Neural crest cell (in vitro differentiated cells): ENCODE measurements at regions not wholly inside any gene's neighbourhood (a gene's known extent, or its start where the extent isn't known, plus 50 kb on each side); places are given as distances from the start of the nearest gene placed in this dataset.

Experiments
- DNase-seq: peaks from one replicate; pipeline ENCODE4 v3.0.0; 2021; ENCODE audit warnings: low read depth, mixed read lengths, low spot score
- H3K27ac Mint-ChIP-seq: one replicate; pipeline ENCODE4 v1.8.0; 2021; ENCODE audit warnings: mild to moderate bottlenecking, mixed read lengths; ENCODE audit not compliant: unreplicated experiment
- H3K27me3 Mint-ChIP-seq: 2 replicates; pipeline ENCODE4 v1.8.0; 2021; ENCODE audit warnings: low read depth, mild to moderate bottlenecking, mixed read lengths
- H3K36me3 Mint-ChIP-seq: 2 replicates; pipeline ENCODE4 v1.8.0; 2021; ENCODE audit warnings: low read depth, mild to moderate bottlenecking, mixed read lengths
- H3K4me1 Mint-ChIP-seq: 2 replicates; pipeline ENCODE4 v1.8.0; 2021; ENCODE audit warnings: mixed read lengths
- H3K4me3 Mint-ChIP-seq: one replicate; pipeline ENCODE4 v1.8.0; 2021; ENCODE audit warnings: mild to moderate bottlenecking, mixed read lengths
- H3K9me3 Mint-ChIP-seq: 2 replicates; pipeline ENCODE4 v1.8.0; 2021; ENCODE audit warnings: mixed read lengths
- TF ChIP-seq, protein P1 (sequence below): fragments of 200-600 bp; sonication (generic); conservative IDR thresholded peaks from 2 replicates; pipeline ENCODE4 v1.5.0; 2021; ENCODE audit warnings: antibody characterized with exemption, mild to moderate bottlenecking

DNA sequence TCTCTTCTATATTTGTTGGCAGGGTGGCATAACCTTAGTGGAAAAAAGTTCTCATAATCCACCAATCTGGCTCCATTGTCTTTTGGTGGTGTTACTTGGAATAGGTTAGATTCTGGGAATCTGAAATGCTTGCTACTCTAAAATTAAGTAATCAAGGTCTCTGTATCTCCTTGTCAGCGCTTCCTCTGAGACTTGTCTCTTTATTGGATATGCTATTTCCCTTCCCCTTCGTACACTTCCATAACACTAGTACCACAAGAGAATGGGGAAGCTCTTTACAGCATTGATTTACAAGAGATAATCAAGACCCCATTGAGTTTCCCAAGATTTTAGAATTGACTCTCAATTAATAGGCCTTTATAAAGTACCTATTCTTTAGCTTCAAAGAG lies 280.2 kb downstream of the ADGB start:
- DNase-seq: no peak
- no peaks in the 10 kb centered on the region for H3K9me3 Mint-ChIP-seq
- H3K4me3 Mint-ChIP-seq: no peak overlapping the region
- no peak overlapping the region for H3K27ac Mint-ChIP-seq
- no peaks in the 10 kb centered on the region for H3K36me3 Mint-ChIP-seq
- no peaks in the 10 kb centered on the region for H3K27me3 Mint-ChIP-seq
- TF ChIP-seq, protein P1, sequence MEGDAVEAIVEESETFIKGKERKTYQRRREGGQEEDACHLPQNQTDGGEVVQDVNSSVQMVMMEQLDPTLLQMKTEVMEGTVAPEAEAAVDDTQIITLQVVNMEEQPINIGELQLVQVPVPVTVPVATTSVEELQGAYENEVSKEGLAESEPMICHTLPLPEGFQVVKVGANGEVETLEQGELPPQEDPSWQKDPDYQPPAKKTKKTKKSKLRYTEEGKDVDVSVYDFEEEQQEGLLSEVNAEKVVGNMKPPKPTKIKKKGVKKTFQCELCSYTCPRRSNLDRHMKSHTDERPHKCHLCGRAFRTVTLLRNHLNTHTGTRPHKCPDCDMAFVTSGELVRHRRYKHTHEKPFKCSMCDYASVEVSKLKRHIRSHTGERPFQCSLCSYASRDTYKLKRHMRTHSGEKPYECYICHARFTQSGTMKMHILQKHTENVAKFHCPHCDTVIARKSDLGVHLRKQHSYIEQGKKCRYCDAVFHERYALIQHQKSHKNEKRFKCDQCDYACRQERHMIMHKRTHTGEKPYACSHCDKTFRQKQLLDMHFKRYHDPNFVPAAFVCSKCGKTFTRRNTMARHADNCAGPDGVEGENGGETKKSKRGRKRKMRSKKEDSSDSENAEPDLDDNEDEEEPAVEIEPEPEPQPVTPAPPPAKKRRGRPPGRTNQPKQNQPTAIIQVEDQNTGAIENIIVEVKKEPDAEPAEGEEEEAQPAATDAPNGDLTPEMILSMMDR: no peak
- peaks cover 13% of the 10 kb centered on the region for H3K4me1 Mint-ChIP-seq

DNA sequence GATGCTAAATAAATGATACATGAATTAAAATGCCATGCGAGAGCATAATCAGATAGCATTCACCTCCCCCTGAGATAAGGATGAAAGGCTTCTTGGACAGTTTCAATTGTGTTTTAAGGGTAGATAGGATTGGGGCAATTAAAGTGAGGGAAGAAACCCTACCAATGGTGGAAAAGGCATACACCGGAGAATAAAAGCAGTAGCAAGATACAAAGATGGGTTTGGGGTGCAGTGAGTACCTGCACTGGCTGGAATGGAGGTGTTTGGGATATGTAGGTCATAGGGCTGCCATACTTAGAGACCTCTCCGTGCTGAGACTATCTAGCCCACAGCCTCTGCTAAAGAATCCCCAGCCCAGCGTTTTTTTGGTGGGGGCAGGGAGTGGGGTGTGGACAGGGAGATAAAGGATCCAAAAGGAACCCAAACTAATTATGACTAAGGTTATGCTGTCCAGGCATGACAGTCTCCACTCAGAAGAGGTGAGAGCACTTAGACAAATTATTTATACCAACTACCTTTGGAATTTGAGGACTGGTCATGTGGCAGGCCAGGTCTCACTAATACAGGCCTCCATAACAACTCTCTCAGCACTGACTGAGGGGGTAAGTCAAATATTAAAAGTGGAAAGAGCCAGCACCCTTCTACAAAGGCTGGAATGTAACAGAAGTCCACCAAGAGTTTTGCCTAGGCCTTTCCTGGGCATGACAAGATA lies 280.8 kb downstream of the ADGB start:
- Mint-ChIP-seq H3K27me3 (no peaks in the 10 kb centered on the region), H3K9me3 (no peaks in the 10 kb centered on the region), H3K36me3 (no peaks in the 10 kb centered on the region), H3K27ac (no peak overlapping the region), H3K4me1 (peaks cover 13% of the 10 kb centered on the region), H3K4me3 (no peak overlapping the region)
- no peak for DNase-seq
- TF ChIP-seq, protein P1: no peak

DNA sequence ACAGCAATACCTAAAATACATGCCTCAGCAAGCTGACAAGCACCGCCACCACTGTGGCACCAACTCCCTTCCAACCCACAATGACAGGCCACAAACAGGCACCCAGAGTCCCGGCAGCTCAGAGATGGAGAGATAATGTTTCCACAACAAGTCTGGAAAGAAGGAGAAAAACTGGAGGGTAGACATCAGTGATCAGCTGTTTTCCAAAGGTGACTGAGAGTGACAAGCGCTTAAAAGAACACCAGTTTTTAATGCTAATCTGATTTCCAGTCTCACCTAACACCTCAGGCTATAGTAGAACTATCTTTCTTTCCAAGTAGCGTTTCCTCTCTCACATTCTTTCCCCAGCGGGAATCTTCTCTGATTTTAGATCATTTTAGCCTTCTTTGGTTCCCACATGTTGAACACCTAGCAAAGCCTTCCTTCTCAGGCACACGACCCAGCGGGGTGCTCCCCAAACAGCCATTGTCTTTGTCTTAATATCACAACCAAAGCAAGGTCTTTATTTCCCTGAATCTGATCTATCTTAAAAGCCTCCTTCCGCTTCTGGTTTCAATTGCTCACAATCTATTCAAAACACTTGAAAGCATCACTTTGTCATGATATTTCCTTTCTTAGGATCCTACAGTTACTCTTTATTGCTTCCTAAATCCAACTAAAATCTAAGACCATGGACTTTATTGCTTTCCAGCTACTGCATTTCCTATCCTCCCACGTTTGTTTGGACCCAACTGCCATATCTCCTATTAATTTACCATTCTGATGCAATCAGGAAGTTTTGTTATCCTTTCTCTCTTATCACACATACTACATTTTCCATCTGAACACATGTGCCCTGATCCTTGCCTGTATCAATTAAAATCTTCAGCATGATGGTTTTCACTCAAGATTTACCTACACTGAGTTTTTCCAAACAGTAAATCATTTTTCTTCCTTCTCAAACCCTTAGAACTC lies 282.7 kb downstream of the ADGB start:
- H3K27me3 Mint-ChIP-seq: no peaks in the 10 kb centered on the region
- H3K4me1 Mint-ChIP-seq: peaks cover 12% of the 10 kb centered on the region
- DNase-seq: no peak
- H3K36me3 Mint-ChIP-seq: no peaks in the 10 kb centered on the region
- H3K27ac Mint-ChIP-seq: peak overlapping the region; percentile 2
- no peak overlapping the region for H3K4me3 Mint-ChIP-seq
- H3K9me3 Mint-ChIP-seq: no peaks in the 10 kb centered on the region
- TF ChIP-seq, protein P1: no peak

DNA sequence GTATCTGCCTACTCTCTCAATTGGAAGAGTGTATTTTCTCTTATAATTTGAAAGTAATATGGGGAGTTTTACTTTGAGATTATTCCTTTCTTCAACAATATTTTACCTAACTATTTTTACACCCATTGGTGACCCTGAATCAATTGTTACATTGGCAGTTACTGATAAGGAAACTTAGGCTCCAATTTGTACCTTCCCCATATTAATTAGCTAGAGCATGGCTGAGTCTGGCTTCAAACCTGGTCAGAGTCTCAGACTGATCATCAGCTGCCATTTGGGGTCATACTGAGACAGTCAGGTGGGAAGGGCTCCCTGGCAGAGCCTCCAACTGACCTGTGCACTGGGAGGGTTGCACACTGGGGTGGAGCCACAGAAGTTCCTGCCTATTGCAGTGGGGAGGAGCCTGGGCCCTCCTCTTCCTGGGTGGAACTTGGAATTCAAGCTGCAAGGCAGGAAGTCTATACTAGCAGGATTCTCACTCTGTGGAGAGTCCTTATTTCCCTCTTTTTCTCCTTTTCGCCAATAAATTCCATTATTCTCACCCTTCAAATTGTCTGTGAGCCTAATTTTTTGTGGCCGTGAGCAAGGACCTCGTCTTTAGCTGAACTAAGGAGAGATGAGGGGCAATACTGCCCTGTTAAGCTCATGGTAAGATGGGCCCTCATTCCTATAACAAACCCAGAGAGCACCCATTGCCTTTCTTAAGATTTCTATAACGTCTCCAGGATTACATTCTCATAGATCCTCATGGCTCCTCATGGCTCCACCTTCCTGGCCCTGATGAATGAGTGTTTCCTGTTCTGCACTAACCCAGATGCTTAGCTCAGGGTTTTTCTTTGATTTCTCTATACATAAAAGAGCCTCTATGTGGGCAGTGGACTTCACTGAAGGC lies 285.1 kb downstream of the ADGB start:
- Mint-ChIP-seq H3K4me1 (peaks cover 7% of the 10 kb centered on the region), H3K27ac (no peak overlapping the region), H3K36me3 (no peaks in the 10 kb centered on the region), H3K27me3 (no peaks in the 10 kb centered on the region), H3K4me3 (no peak overlapping the region), H3K9me3 (no peaks in the 10 kb centered on the region)
- TF ChIP-seq, protein P1: no peak
- no peak for DNase-seq

DNA sequence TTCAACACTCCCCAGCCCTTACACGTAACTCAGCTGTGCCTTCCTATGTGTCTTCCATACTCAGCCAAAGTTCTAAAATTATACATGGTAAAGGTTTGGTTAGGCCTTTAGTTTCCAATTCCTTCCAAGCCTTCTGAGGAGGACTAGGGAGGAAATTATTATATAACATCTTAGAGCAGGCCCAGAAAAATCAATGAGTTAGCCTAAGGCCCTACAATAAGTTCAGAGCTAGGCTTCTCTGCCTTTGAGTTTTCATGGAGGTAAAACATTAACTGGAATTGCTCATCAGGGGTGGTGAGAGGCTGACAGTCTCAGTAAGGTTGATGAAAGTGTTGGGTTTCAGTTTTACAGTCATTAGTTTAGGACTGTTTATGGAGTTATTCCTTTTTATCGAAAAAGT lies 286.0 kb downstream of the ADGB start:
- H3K4me1 Mint-ChIP-seq: peaks cover 7% of the 10 kb centered on the region
- no peak overlapping the region for H3K27ac Mint-ChIP-seq
- H3K36me3 Mint-ChIP-seq: no peaks in the 10 kb centered on the region
- TF ChIP-seq, protein P1: no peak
- no peak for DNase-seq
- no peaks in the 10 kb centered on the region for H3K27me3 Mint-ChIP-seq
- no peak overlapping the region for H3K4me3 Mint-ChIP-seq
- H3K9me3 Mint-ChIP-seq: no peaks in the 10 kb centered on the region
